ENCODE measurements at regions not wholly inside any gene's neighbourhood (a gene's known extent, or its start where the extent isn't known, plus 50 kb on each side); places are given as distances from the start of the nearest gene placed in this dataset.
"Not testable (repeated sequence)": the region's sequence is repeated elsewhere in the genome, so short reads cannot be mapped to it uniquely, and the experiment has no call there.

DNA sequence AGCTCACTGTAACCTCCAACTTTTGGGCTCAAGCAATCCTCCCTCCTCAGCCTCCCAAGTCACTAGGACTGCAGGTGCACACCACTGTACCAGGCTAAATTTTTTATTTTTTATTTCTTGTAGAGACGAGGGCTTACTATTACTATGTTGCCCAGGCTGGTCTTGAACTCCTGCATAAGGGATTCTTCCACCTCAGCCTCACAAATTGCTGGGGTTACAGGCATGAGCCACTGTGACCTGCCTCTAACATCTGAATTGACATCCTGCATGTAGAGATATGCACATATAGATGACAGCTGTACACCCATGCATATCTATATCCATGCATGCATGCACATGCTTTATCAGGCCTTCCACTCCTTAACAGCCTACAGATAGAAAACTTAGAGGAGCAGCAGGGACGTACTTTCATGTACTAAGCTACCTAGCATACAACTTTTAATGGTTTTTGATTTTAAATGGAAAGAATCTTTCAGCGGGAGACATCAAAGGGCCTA is 740.9 kb upstream of the TPTE start:
- peaks cover 3 to 27% (median 4%) of the 10 kb centered on the region in 4 donors for H3K9me3 ChIP-seq (ENCODE audit: control insufficient read depth in 4 of 4, insufficient read depth in 3 of 4, low read length in 3 of 4)
- no peak for DNase-seq
- WGBS, 2 donors: 47 to 55% methylated on average over 3 of the region's 3 CpGs

GRCh38 chr21:9783587-9783986 is 737.8 kb upstream of the TPTE start:
- 36 to 39% methylated on average over 2 of the region's 2 CpGs for WGBS, 2 donors
- H3K4me1 ChIP-seq (ENCODE audit: control insufficient read depth in 5 of 5, insufficient read depth in 5 of 5, low read length in 5 of 5); H3K27me3 ChIP-seq (ENCODE audit: control insufficient read depth in 3 of 3, insufficient read depth in 3 of 3, low read length in 2 of 3); ATAC-seq (ENCODE audit: insufficient read depth, low FRiP score); H3K27ac ChIP-seq (ENCODE audit: low read depth in 1 of 2, low read length in 1 of 2); H3K36me3 ChIP-seq (ENCODE audit: control insufficient read depth in 4 of 4, insufficient read depth in 4 of 4, low read length in 4 of 4); DNase-seq; H3K4me3 ChIP-seq; H3K9ac ChIP-seq (ENCODE audit: insufficient read depth in 1 of 2, low read length in 2 of 2): not testable (repeated sequence)
- H3K9me3 ChIP-seq (ENCODE audit: control insufficient read depth in 4 of 4, insufficient read depth in 3 of 4, low read length in 3 of 4): peaks cover 3 to 25% (median 5%) of the 10 kb centered on the region in 4 donors

More for the DNA sequence above, 740.9 kb upstream of the TPTE start:
- Histone ChIP-seq H3K36me3 (ENCODE audit: control insufficient read depth in 4 of 4, insufficient read depth in 4 of 4, low read length in 4 of 4) (no peaks in the 10 kb centered on the region), H3K9ac (ENCODE audit: insufficient read depth in 1 of 2, low read length in 2 of 2) (no peak overlapping the region), H3K27ac (ENCODE audit: low read depth in 1 of 2, low read length in 1 of 2) (no peak overlapping the region), H3K4me3 (no peak overlapping the region), H3K27me3 (ENCODE audit: control insufficient read depth in 3 of 3, insufficient read depth in 3 of 3, low read length in 2 of 3) (no peaks in the 10 kb centered on the region), H3K4me1 (ENCODE audit: control insufficient read depth in 5 of 5, insufficient read depth in 5 of 5, low read length in 5 of 5) (no peaks in the 10 kb centered on the region)
- ATAC-seq (ENCODE audit: insufficient read depth, low FRiP score): no peak
- TF ChIP-seq, protein P1, sequence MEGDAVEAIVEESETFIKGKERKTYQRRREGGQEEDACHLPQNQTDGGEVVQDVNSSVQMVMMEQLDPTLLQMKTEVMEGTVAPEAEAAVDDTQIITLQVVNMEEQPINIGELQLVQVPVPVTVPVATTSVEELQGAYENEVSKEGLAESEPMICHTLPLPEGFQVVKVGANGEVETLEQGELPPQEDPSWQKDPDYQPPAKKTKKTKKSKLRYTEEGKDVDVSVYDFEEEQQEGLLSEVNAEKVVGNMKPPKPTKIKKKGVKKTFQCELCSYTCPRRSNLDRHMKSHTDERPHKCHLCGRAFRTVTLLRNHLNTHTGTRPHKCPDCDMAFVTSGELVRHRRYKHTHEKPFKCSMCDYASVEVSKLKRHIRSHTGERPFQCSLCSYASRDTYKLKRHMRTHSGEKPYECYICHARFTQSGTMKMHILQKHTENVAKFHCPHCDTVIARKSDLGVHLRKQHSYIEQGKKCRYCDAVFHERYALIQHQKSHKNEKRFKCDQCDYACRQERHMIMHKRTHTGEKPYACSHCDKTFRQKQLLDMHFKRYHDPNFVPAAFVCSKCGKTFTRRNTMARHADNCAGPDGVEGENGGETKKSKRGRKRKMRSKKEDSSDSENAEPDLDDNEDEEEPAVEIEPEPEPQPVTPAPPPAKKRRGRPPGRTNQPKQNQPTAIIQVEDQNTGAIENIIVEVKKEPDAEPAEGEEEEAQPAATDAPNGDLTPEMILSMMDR (IDR thresholded peaks at IDR 0.05; ENCODE audit: control extremely low read depth, extremely low read depth): no peak

GRCh38 chr21:9784201-9784600 is 737.2 kb upstream of the TPTE start:
- not testable (repeated sequence) for H3K9ac ChIP-seq (ENCODE audit: insufficient read depth in 1 of 2, low read length in 2 of 2); H3K36me3 ChIP-seq (ENCODE audit: control insufficient read depth in 4 of 4, insufficient read depth in 4 of 4, low read length in 4 of 4); ATAC-seq (ENCODE audit: insufficient read depth, low FRiP score); H3K4me3 ChIP-seq; H3K4me1 ChIP-seq (ENCODE audit: control insufficient read depth in 5 of 5, insufficient read depth in 5 of 5, low read length in 5 of 5); H3K27ac ChIP-seq (ENCODE audit: low read depth in 1 of 2, low read length in 1 of 2); H3K27me3 ChIP-seq (ENCODE audit: control insufficient read depth in 3 of 3, insufficient read depth in 3 of 3, low read length in 2 of 3); DNase-seq
- WGBS, 2 donors: 22 to 39% methylated on average over 1 of the region's 1 CpG
- H3K9me3 ChIP-seq (ENCODE audit: control insufficient read depth in 4 of 4, insufficient read depth in 3 of 4, low read length in 3 of 4): peaks cover 4 to 23% (median 4%) of the 10 kb centered on the region in 4 donors

GRCh38 chr21:9786092-9786491 is 735.3 kb upstream of the TPTE start:
- H3K9ac ChIP-seq (ENCODE audit: insufficient read depth in 1 of 2, low read length in 2 of 2); H3K36me3 ChIP-seq (ENCODE audit: control insufficient read depth in 4 of 4, insufficient read depth in 4 of 4, low read length in 4 of 4); H3K27me3 ChIP-seq (ENCODE audit: control insufficient read depth in 3 of 3, insufficient read depth in 3 of 3, low read length in 2 of 3); H3K4me1 ChIP-seq (ENCODE audit: control insufficient read depth in 5 of 5, insufficient read depth in 5 of 5, low read length in 5 of 5); H3K27ac ChIP-seq (ENCODE audit: low read depth in 1 of 2, low read length in 1 of 2); H3K4me3 ChIP-seq; ATAC-seq (ENCODE audit: insufficient read depth, low FRiP score); DNase-seq: not testable (repeated sequence)
- 45 to 56% methylated on average over 7 of the region's 7 CpGs for WGBS, 2 donors
- H3K9me3 ChIP-seq (ENCODE audit: control insufficient read depth in 4 of 4, insufficient read depth in 3 of 4, low read length in 3 of 4): peaks cover 3 to 21% (median 5%) of the 10 kb centered on the region in 4 donors

DNA sequence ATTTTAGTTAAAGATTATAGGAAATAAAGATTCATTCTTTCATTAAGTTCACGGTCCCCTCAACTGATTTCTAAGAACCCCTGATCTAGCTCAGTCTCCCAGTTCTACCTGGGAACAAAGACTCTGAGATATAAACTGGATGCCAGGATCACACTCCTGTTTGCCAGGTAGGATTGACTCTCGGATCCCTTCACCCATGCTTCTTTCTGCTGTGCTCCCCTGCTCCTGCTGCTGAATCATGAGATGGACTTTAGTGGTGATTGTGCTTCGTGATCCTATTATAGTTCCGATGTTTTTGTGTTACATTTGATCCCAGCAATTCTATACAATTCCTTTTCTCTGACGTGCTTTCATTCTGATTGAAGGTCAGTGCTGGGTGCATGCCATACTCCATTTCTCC is 733.1 kb upstream of the TPTE start:
- H3K27ac ChIP-seq (ENCODE audit: low read depth in 1 of 2, low read length in 1 of 2); H3K9ac ChIP-seq (ENCODE audit: insufficient read depth in 1 of 2, low read length in 2 of 2); H3K36me3 ChIP-seq (ENCODE audit: control insufficient read depth in 4 of 4, insufficient read depth in 4 of 4, low read length in 4 of 4); ATAC-seq (ENCODE audit: insufficient read depth, low FRiP score); H3K4me3 ChIP-seq; DNase-seq; H3K27me3 ChIP-seq (ENCODE audit: control insufficient read depth in 3 of 3, insufficient read depth in 3 of 3, low read length in 2 of 3); H3K4me1 ChIP-seq (ENCODE audit: control insufficient read depth in 5 of 5, insufficient read depth in 5 of 5, low read length in 5 of 5): not testable (repeated sequence)
- peaks cover 0 to 19% (median 5%) of the 10 kb centered on the region in 4 donors for H3K9me3 ChIP-seq (ENCODE audit: control insufficient read depth in 4 of 4, insufficient read depth in 3 of 4, low read length in 3 of 4)
- WGBS, 2 donors: 53 to 63% methylated on average over 5 of the region's 5 CpGs

- ATAC-seq (ENCODE audit: insufficient read depth, low FRiP score): not testable (repeated sequence)
These were observed 731.0 kb upstream of the TPTE start for GRCh38 chr21:9790354-9790753.

DNA sequence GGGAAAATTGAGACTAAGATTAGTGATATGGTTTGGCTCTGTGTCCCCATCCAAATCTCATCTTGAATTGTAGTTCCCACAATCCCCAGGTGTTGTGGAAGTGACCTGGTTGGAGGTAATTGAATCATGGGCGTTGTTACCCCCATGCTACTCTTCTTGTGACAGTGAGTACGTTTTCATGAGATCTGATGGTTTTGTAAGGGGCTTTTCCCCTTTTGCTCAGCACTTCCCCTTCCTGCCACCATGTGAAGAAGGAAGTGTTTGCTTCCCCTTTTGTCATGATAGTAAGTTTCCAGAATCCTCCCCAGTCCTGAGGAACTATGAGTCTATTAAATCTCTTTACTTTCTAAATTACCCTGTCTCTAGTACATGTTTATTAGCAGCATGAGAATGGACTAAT is 729.9 kb upstream of the TPTE start:
- ATAC-seq (ENCODE audit: insufficient read depth, low FRiP score); H3K9ac ChIP-seq (ENCODE audit: insufficient read depth in 1 of 2, low read length in 2 of 2); H3K4me3 ChIP-seq; H3K36me3 ChIP-seq (ENCODE audit: control insufficient read depth in 4 of 4, insufficient read depth in 4 of 4, low read length in 4 of 4); H3K27me3 ChIP-seq (ENCODE audit: control insufficient read depth in 3 of 3, insufficient read depth in 3 of 3, low read length in 2 of 3); DNase-seq; H3K4me1 ChIP-seq (ENCODE audit: control insufficient read depth in 5 of 5, insufficient read depth in 5 of 5, low read length in 5 of 5); H3K27ac ChIP-seq (ENCODE audit: low read depth in 1 of 2, low read length in 1 of 2): not testable (repeated sequence)
- H3K9me3 ChIP-seq (ENCODE audit: control insufficient read depth in 4 of 4, insufficient read depth in 3 of 4, low read length in 3 of 4): peaks cover 0 to 17% (median 5%) of the 10 kb centered on the region in 4 donors
- 27 to 39% methylated on average over 2 of the region's 2 CpGs for WGBS, 2 donors

More at GRCh38 chr21:9790354-9790753, 731.0 kb upstream of the TPTE start:
- H3K27ac ChIP-seq (ENCODE audit: low read depth in 1 of 2, low read length in 1 of 2); H3K4me3 ChIP-seq; DNase-seq; H3K27me3 ChIP-seq (ENCODE audit: control insufficient read depth in 3 of 3, insufficient read depth in 3 of 3, low read length in 2 of 3); H3K36me3 ChIP-seq (ENCODE audit: control insufficient read depth in 4 of 4, insufficient read depth in 4 of 4, low read length in 4 of 4); H3K9ac ChIP-seq (ENCODE audit: insufficient read depth in 1 of 2, low read length in 2 of 2); H3K4me1 ChIP-seq (ENCODE audit: control insufficient read depth in 5 of 5, insufficient read depth in 5 of 5, low read length in 5 of 5): not testable (repeated sequence)
- WGBS, 2 donors: 63 to 84% methylated on average over 6 of the region's 6 CpGs
- peaks cover 0 to 18% (median 6%) of the 10 kb centered on the region in 4 donors for H3K9me3 ChIP-seq (ENCODE audit: control insufficient read depth in 4 of 4, insufficient read depth in 3 of 4, low read length in 3 of 4)

DNA sequence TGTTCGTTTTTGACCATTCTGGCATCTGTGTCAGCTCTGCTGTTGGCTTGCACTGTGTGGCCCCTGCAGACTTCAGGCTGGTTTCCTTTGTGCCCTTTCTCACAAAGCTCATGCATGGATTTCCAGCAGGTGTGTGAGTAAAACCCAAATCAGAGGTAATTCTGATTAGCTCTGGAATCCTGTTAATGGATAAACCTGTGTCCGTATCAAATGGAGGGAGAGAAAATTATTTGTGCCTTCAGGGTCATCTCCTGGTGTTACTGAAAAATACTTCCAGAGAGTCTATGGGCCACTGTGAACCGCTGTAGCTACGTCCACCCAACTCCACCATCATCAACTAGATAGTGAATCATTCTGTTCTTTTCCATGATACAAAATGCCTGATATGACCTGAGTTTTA is 726.1 kb upstream of the TPTE start:
- not testable (repeated sequence) for H3K9ac ChIP-seq (ENCODE audit: insufficient read depth in 1 of 2, low read length in 2 of 2); H3K27ac ChIP-seq (ENCODE audit: low read depth in 1 of 2, low read length in 1 of 2); ATAC-seq (ENCODE audit: insufficient read depth, low FRiP score); H3K36me3 ChIP-seq (ENCODE audit: control insufficient read depth in 4 of 4, insufficient read depth in 4 of 4, low read length in 4 of 4); DNase-seq; H3K4me3 ChIP-seq; H3K4me1 ChIP-seq (ENCODE audit: control insufficient read depth in 5 of 5, insufficient read depth in 5 of 5, low read length in 5 of 5); H3K27me3 ChIP-seq (ENCODE audit: control insufficient read depth in 3 of 3, insufficient read depth in 3 of 3, low read length in 2 of 3); H3K9me3 ChIP-seq (ENCODE audit: control insufficient read depth in 4 of 4, insufficient read depth in 3 of 4, low read length in 3 of 4)
- WGBS, 2 donors: 50 to 57% methylated on average over 4 of the region's 4 CpGs
